IMR-90 (cell line): ENCODE measurements at regions not wholly inside any gene's neighbourhood (a gene's known extent, or its start where the extent isn't known, plus 50 kb on each side); places are given as distances from the start of the nearest gene placed in this dataset.

Experiments
- ATAC-seq: fragments of 200-7000 bp; cut with Tn5 transposase; 2 replicates; pipeline ENCODE4 v1.9.1; 2020; ENCODE audit warnings: low read depth, mild to moderate bottlenecking, moderate library complexity
- BruUV-seq: library from RNA; stranded (reverse); fragments of 400-500 nt; replicated peaks from 2 replicates; lab custom pipeline; 2021; lab: Mats Ljungman, UMichigan
- CTCF ChIA-PET: fragments of 300-600 bp; formaldehyde crosslinking; extraction: SDS; loops from one replicate; lab custom pipeline; 2021; ENCODE audit warnings: antibody characterized with exemption; lab: Yijun Ruan, JAX
- POLR2A ChIA-PET: fragments of 300-600 bp; sonication (Branson Sonifier 250); formaldehyde crosslinking; loops from one replicate; lab custom pipeline; 2022; ENCODE audit warnings: antibody characterized with exemption; ENCODE audit not compliant: unreplicated experiment; lab: Charles Lee
- DNase-seq: peaks from one replicate; pipeline ENCODE4 v3.0.0; 2013
- H2AFZ ChIP-seq: replicated peaks from 2 replicates; pipeline ENCODE3; 2013; ENCODE audit warnings: low read length, mild to moderate bottlenecking; ENCODE audit not compliant: poor library complexity
- H2AK5ac ChIP-seq: 2 replicates; pipeline ENCODE4 v1.6.1; 2013; ENCODE audit warnings: low read depth, low read length, inconsistent platforms
- H2AK9ac ChIP-seq: replicated peaks from 2 replicates; pipeline ENCODE3; 2013; ENCODE audit warnings: mild to moderate bottlenecking, low read depth, low read length, moderate library complexity; ENCODE audit not compliant: poor library complexity
- H2BK120ac ChIP-seq: 2 replicates; pipeline ENCODE4 v1.6.1; 2013; ENCODE audit warnings: low read depth, low read length, inconsistent platforms
- H2BK15ac ChIP-seq: 3 replicates; pipeline ENCODE4 v1.6.1; 2013; ENCODE audit warnings: low read depth, low read length, inconsistent platforms
- H2BK20ac ChIP-seq: 2 replicates; pipeline ENCODE4 v1.6.1; 2013; ENCODE audit warnings: low read depth, mild to moderate bottlenecking, inconsistent platforms, low read length, moderate library complexity
- H2BK5ac ChIP-seq: 2 replicates; pipeline ENCODE4 v1.6.1; 2013; ENCODE audit warnings: mild to moderate bottlenecking, low read depth, low read length, inconsistent platforms; ENCODE audit not compliant: poor library complexity, severe bottlenecking
- H3K14ac ChIP-seq: replicated peaks from 2 replicates; pipeline ENCODE4 v1.6.1; 2013; ENCODE audit warnings: low read depth, low read length, inconsistent platforms
- H3K18ac ChIP-seq: 2 replicates; pipeline ENCODE4 v1.6.1; 2013; ENCODE audit warnings: low read depth, low read length, control low read depth
- H3K23ac ChIP-seq: 2 replicates; pipeline ENCODE4 v1.6.1; 2013; ENCODE audit warnings: low read depth, low read length, inconsistent platforms
- H3K27ac ChIP-seq: 2 replicates; pipeline ENCODE4 v1.5.1; 2013; ENCODE audit warnings: mild to moderate bottlenecking, control low read depth, low read length; ENCODE audit not compliant: insufficient read depth
- H3K27me3 ChIP-seq: 2 replicates; pipeline ENCODE4 v1.6.1; 2013; ENCODE audit warnings: low read length; ENCODE audit not compliant: control insufficient read depth, insufficient read depth
- H3K36me3 ChIP-seq: 2 replicates; pipeline ENCODE4 v1.6.1; 2013; ENCODE audit warnings: low read length, mixed read lengths; ENCODE audit not compliant: control insufficient read depth, insufficient read depth
- H3K4ac ChIP-seq: 2 replicates; pipeline ENCODE4 v1.6.1; 2013; ENCODE audit warnings: low read depth, low read length, inconsistent platforms
- H3K4me1 ChIP-seq: 2 replicates; pipeline ENCODE4 v1.6.1; 2013; ENCODE audit warnings: low read length, mixed read lengths; ENCODE audit not compliant: control insufficient read depth, insufficient read depth
- H3K4me2 ChIP-seq: 2 replicates; pipeline ENCODE4 v1.6.1; 2013; ENCODE audit warnings: low read depth, mild to moderate bottlenecking, control low read depth, low read length, moderate library complexity
- H3K4me3 ChIP-seq: 2 replicates; pipeline ENCODE4 v1.5.1; 2013; ENCODE audit warnings: low read depth, mild to moderate bottlenecking, control low read depth, low read length, moderate library complexity; ENCODE audit not compliant: insufficient read depth
- H3K56ac ChIP-seq: 2 replicates; pipeline ENCODE4 v1.6.1; 2013; ENCODE audit warnings: low read length, inconsistent platforms; ENCODE audit not compliant: insufficient read depth; ENCODE audit errors: extremely low read depth
- H3K79me1 ChIP-seq, 2 experiments: 2 replicates each; pipeline ENCODE4 v1.6.1; 2013; ENCODE audit warnings: low read length in 2 of 2, inconsistent platforms in 1 of 2, low read depth in 1 of 2
- H3K9ac ChIP-seq: 2 replicates; pipeline ENCODE4 v1.6.1; 2013; ENCODE audit warnings: low read depth, low read length, control low read depth
- H3K9me1 ChIP-seq: 2 replicates; pipeline ENCODE4 v1.6.1; 2013; ENCODE audit warnings: low read length, inconsistent platforms; ENCODE audit not compliant: insufficient read depth
- H3K9me3 ChIP-seq: 2 replicates; pipeline ENCODE4 v1.6.1; 2013; ENCODE audit warnings: low read length; ENCODE audit not compliant: control insufficient read depth, insufficient read depth
- H4K20me1 ChIP-seq: 2 replicates; pipeline ENCODE4 v1.6.1; 2013; ENCODE audit warnings: low read length, inconsistent platforms; ENCODE audit not compliant: insufficient read depth
- H4K5ac ChIP-seq: 2 replicates; pipeline ENCODE4 v1.6.1; 2013; ENCODE audit warnings: mild to moderate bottlenecking, low read depth, low read length, control low read depth
- H4K8ac ChIP-seq, 2 experiments: 2 replicates each; pipeline ENCODE4 v1.6.1; 2013; ENCODE audit warnings: low read depth in 2 of 2, low read length in 2 of 2, control low read depth in 1 of 2, inconsistent platforms in 1 of 2
- H4K91ac ChIP-seq: 2 replicates; pipeline ENCODE4 v1.6.1; 2013; ENCODE audit warnings: low read depth, low read length, inconsistent platforms; ENCODE audit not compliant: insufficient read depth
- BHLHE40 ChIP-seq: fragments of 150-350 bp; IDR thresholded peaks from 2 replicates; pipeline ENCODE4 v1.6.1; 2016; ENCODE audit warnings: mild to moderate bottlenecking, low read depth, low read length
- POLR2A ChIP-seq: IDR thresholded peaks from 2 replicates; pipeline ENCODE4 v1.6.1; 2012; ENCODE audit warnings: mild to moderate bottlenecking, low read depth, low read length
- WGBS, 2 experiments: methylation state at CpG; one replicate each; pipeline versions ENCODE4 v1.1.5 to v1.1.7; 2013; ENCODE audit warnings: missing lambda C conversion rate in 2 of 2; ENCODE audit not compliant: insufficient read length in 1 of 2; ENCODE audit errors: extremely low coverage in 2 of 2; 5-methylcytosine and 5-hydroxymethylcytosine counted together
- dilution Hi-C: fragments of 300-500 bp; cut with HindIII; formaldehyde crosslinking; loops from one replicate; pipeline ENCODE4 v1.14.3; 2018; ENCODE audit warnings: low sequenced_read_pairs; ENCODE audit not compliant: unreplicated experiment
- in situ Hi-C: fragments of 300-500 bp; cut with MboI; formaldehyde crosslinking; loops from 3 replicates; pipeline ENCODE4 v1.14.3; 2019; ENCODE audit warnings: low sequenced_read_pairs, inconsistent platforms, mixed read lengths
- intact Hi-C: fragments of 100-400 bp; cut with micrococcal nuclease; formaldehyde crosslinking; loops from 2 replicates; pipeline ENCODE4 v1.10.0; 2022

GRCh38 chr1:208314431-208314830 is 70.2 kb upstream of the PLXNA2 start:
- H2BK20ac ChIP-seq: no peak overlapping the region
- H2AFZ ChIP-seq: no peak overlapping the region
- dilution Hi-C loops: no loop called here
- intact Hi-C loops: no loop called here
- in situ Hi-C loops: no loop called here
- no peak overlapping the region for H4K5ac ChIP-seq
- no peak overlapping the region for H3K14ac ChIP-seq
- H3K23ac ChIP-seq: no peak overlapping the region
- CTCF ChIA-PET: no interaction called here
- no peak overlapping the region for H3K18ac ChIP-seq
- TF ChIP-seq BHLHE40: no peak
- TF ChIP-seq POLR2A: no peak
- no CpG with 5 or more reads among the region's 2 CpGs for WGBS, 2 experiments
- no peak overlapping the region for H3K4me2 ChIP-seq
- no peak overlapping the region for H3K9ac ChIP-seq
- H4K20me1 ChIP-seq: no peaks in the 10 kb centered on the region
- no peak for DNase-seq
- no peaks in the 10 kb centered on the region for H3K36me3 ChIP-seq
- POLR2A ChIA-PET: interaction anchor here (0.5 kb wide), 1 partner anchor 56 kb away, joined by 3 read pairs; no protein-coding TSS in a partner anchor
- H3K4me3 ChIP-seq: no peak overlapping the region
- H3K27ac ChIP-seq: no peak overlapping the region
- H3K79me1 ChIP-seq: no peaks in the 10 kb centered on the region
- no peak overlapping the region for H2AK9ac ChIP-seq
- ATAC-seq: no peak
- H2BK5ac ChIP-seq: no peak overlapping the region
- H2BK120ac ChIP-seq: no peak overlapping the region
- no peak overlapping the region for H2BK15ac ChIP-seq
- no TSS peak for BruUV-seq
- no peaks in the 10 kb centered on the region for H3K9me1 ChIP-seq
- H3K4me1 ChIP-seq: no peaks in the 10 kb centered on the region
- H4K8ac ChIP-seq: no peak overlapping the region
- H3K56ac ChIP-seq: no peak overlapping the region
- H3K27me3 ChIP-seq: no peaks in the 10 kb centered on the region
- no peak overlapping the region for H2AK5ac ChIP-seq
- H3K4ac ChIP-seq: no peak overlapping the region
- no peak overlapping the region for H4K91ac ChIP-seq
- no peaks in the 10 kb centered on the region for H3K9me3 ChIP-seq
